ENCODE measurements at regions not wholly inside any gene's neighbourhood (a gene's known extent, or its start where the extent isn't known, plus 50 kb on each side); places are given as distances from the start of the nearest gene placed in this dataset.

- DNase-seq (ENCODE audit: low read depth), result no peak
- TF ChIP-seq CTCF (conservative IDR thresholded peaks at IDR 0.05; ENCODE audit: low read length), result no peak
- H3K4me3 ChIP-seq (ENCODE audit: low read length), result no peak overlapping the region
These were observed 286.3 kb upstream of the SEL1L start for GRCh38 chr14:81819910-81820309.

GRCh38 chr14:81826081-81826480, 292.4 kb upstream of the SEL1L start:
- DNase-seq (ENCODE audit: low read depth), result no peak
- TF ChIP-seq CTCF (conservative IDR thresholded peaks at IDR 0.05; ENCODE audit: low read length), result no peak
- H3K4me3 ChIP-seq (ENCODE audit: low read length), result no peak overlapping the region

GRCh38 chr14:81829447-81829846, 295.8 kb upstream of the SEL1L start:
- TF ChIP-seq CTCF (conservative IDR thresholded peaks at IDR 0.05; ENCODE audit: low read length), result no peak
- H3K4me3 ChIP-seq (ENCODE audit: low read length), result no peak overlapping the region
- no peak for DNase-seq (ENCODE audit: low read depth)

GRCh38 chr14:81831128-81831820, 297.6 kb upstream of the SEL1L start:
- no peak overlapping the region for H3K4me3 ChIP-seq (ENCODE audit: low read length)
- no peak for DNase-seq (ENCODE audit: low read depth)
- no peak for TF ChIP-seq CTCF (conservative IDR thresholded peaks at IDR 0.05; ENCODE audit: low read length)

- no peak overlapping the region for H3K4me3 ChIP-seq (ENCODE audit: low read length)
- no peak for TF ChIP-seq CTCF (conservative IDR thresholded peaks at IDR 0.05; ENCODE audit: low read length)
- no peak for DNase-seq (ENCODE audit: low read depth)
These were observed 300.7 kb upstream of the SEL1L start for GRCh38 chr14:81834308-81834707.

GRCh38 chr14:81837304-81837703, 303.7 kb upstream of the SEL1L start:
- H3K4me3 ChIP-seq (ENCODE audit: low read length), result no peak overlapping the region
- no peak for TF ChIP-seq CTCF (conservative IDR thresholded peaks at IDR 0.05; ENCODE audit: low read length)
- no peak for DNase-seq (ENCODE audit: low read depth)

GRCh38 chr14:81839056-81839455, 305.4 kb upstream of the SEL1L start:
- DNase-seq (ENCODE audit: low read depth), result no peak
- no peak for TF ChIP-seq CTCF (conservative IDR thresholded peaks at IDR 0.05; ENCODE audit: low read length)
- H3K4me3 ChIP-seq (ENCODE audit: low read length), result no peak overlapping the region
